ENCODE measurements at regions not wholly inside any gene's neighbourhood (a gene's known extent, or its start where the extent isn't known, plus 50 kb on each side); places are given as distances from the start of the nearest gene placed in this dataset.

GRCh38 chr3:193908181-193908744 lies 227.7 kb upstream of the HES1 start:
- H3K4me3 ChIP-seq (ENCODE audit: control insufficient read depth, low read depth, low read length), result no peak overlapping the region
- no peak for DNase-seq (ENCODE audit: low read depth)
- no peak for TF ChIP-seq CTCF (conservative IDR thresholded peaks at IDR 0.05; ENCODE audit: control insufficient read depth, insufficient read depth, low read depth, low read length)

GRCh38 chr3:193909387-193909786 lies 226.6 kb upstream of the HES1 start:
- H3K4me3 ChIP-seq (ENCODE audit: control insufficient read depth, low read depth, low read length), result no peak overlapping the region
- no peak for TF ChIP-seq CTCF (conservative IDR thresholded peaks at IDR 0.05; ENCODE audit: control insufficient read depth, insufficient read depth, low read depth, low read length)
- no peak for DNase-seq (ENCODE audit: low read depth)

GRCh38 chr3:193910310-193910709 lies 225.6 kb upstream of the HES1 start:
- DNase-seq (ENCODE audit: low read depth), result no peak
- TF ChIP-seq CTCF (conservative IDR thresholded peaks at IDR 0.05; ENCODE audit: control insufficient read depth, insufficient read depth, low read depth, low read length), result no peak
- no peak overlapping the region for H3K4me3 ChIP-seq (ENCODE audit: control insufficient read depth, low read depth, low read length)

- no peak overlapping the region for H3K4me3 ChIP-seq (ENCODE audit: control insufficient read depth, low read depth, low read length)
- TF ChIP-seq CTCF (conservative IDR thresholded peaks at IDR 0.05; ENCODE audit: control insufficient read depth, insufficient read depth, low read depth, low read length), result no peak
- no peak for DNase-seq (ENCODE audit: low read depth)
These were observed 224.8 kb upstream of the HES1 start for GRCh38 chr3:193910886-193911738.

- no peak for DNase-seq (ENCODE audit: low read depth)
- TF ChIP-seq CTCF (conservative IDR thresholded peaks at IDR 0.05; ENCODE audit: control insufficient read depth, insufficient read depth, low read depth, low read length), result no peak
- H3K4me3 ChIP-seq (ENCODE audit: control insufficient read depth, low read depth, low read length), result no peak overlapping the region
These were observed 224.1 kb upstream of the HES1 start for GRCh38 chr3:193911784-193912340.

GRCh38 chr3:193912621-193913178 lies 223.2 kb upstream of the HES1 start:
- TF ChIP-seq CTCF (conservative IDR thresholded peaks at IDR 0.05; ENCODE audit: control insufficient read depth, insufficient read depth, low read depth, low read length), result no peak
- no peak for DNase-seq (ENCODE audit: low read depth)
- no peak overlapping the region for H3K4me3 ChIP-seq (ENCODE audit: control insufficient read depth, low read depth, low read length)

Data from fibroblast of mammary gland (primary cell).